Astrocyte (in vitro differentiated cells and primary cell): ENCODE measurements at regions not wholly inside any gene's neighbourhood (a gene's known extent, or its start where the extent isn't known, plus 50 kb on each side); places are given as distances from the start of the nearest gene placed in this dataset.

Source experiments
- DNase-seq: peaks from one replicate; pipeline ENCODE4 v3.0.0-alpha.2; 2010; ENCODE audit warnings: low read depth
- FAIRE-seq: peaks from 2 replicates; lab custom pipeline; 2011; peaks lifted over from hg19 to GRCh38; lab: Jason Lieb, UNC
- H2AFZ ChIP-seq: 2 replicates; pipeline ENCODE4 v1.6.0; 2012; ENCODE audit warnings: low read depth, low read length, inconsistent platforms
- H3K27ac ChIP-seq: 2 replicates; pipeline ENCODE4 v1.5.1; 2011; ENCODE audit warnings: low read depth, low read length, inconsistent platforms
- H3K27me3 ChIP-seq: 2 replicates; pipeline ENCODE4 v1.6.0; 2011; ENCODE audit warnings: low read length, inconsistent platforms; ENCODE audit not compliant: insufficient read depth
- H3K36me3 ChIP-seq: 2 replicates; pipeline ENCODE4 v1.5.1; 2011; ENCODE audit warnings: low read length, inconsistent platforms; ENCODE audit not compliant: insufficient read depth
- H3K4me1 ChIP-seq: 2 replicates; pipeline ENCODE4 v1.5.1; 2011; ENCODE audit warnings: low read length, inconsistent platforms; ENCODE audit not compliant: insufficient read depth
- H3K4me2 ChIP-seq: 2 replicates; pipeline ENCODE4 v1.6.0; 2012; ENCODE audit warnings: low read length, inconsistent platforms
- H3K4me3 ChIP-seq: 2 replicates; pipeline ENCODE4 v1.5.1; 2011; ENCODE audit warnings: low read depth, mild to moderate bottlenecking, low read length, inconsistent platforms; ENCODE audit not compliant: insufficient read depth
- H3K79me2 ChIP-seq: 2 replicates; pipeline ENCODE4 v1.6.0; 2012; ENCODE audit warnings: mild to moderate bottlenecking, low read length, inconsistent platforms; ENCODE audit not compliant: insufficient read depth
- H3K9ac ChIP-seq: 2 replicates; pipeline ENCODE4 v1.6.0; 2012; ENCODE audit warnings: mild to moderate bottlenecking, low read length, inconsistent platforms
- H3K9me3 ChIP-seq: 2 replicates; pipeline ENCODE4 v1.5.1; 2012; ENCODE audit warnings: low read depth, mild to moderate bottlenecking, low read length, inconsistent platforms; ENCODE audit not compliant: insufficient read depth
- H4K20me1 ChIP-seq: 2 replicates; pipeline ENCODE4 v1.6.0; 2012; ENCODE audit warnings: low read length, inconsistent platforms; ENCODE audit not compliant: insufficient read depth
- H3K27ac Mint-ChIP-seq: one replicate; pipeline ENCODE4 v1.8.0; 2021; ENCODE audit warnings: mild to moderate bottlenecking, mixed read lengths; ENCODE audit not compliant: unreplicated experiment
- H3K27me3 Mint-ChIP-seq: one replicate; pipeline ENCODE4 v1.8.0; 2021; ENCODE audit warnings: low read depth, mixed read lengths; ENCODE audit not compliant: unreplicated experiment
- H3K36me3 Mint-ChIP-seq: one replicate; pipeline ENCODE4 v1.8.0; 2021; ENCODE audit warnings: low read depth, mixed read lengths; ENCODE audit not compliant: unreplicated experiment
- H3K4me1 Mint-ChIP-seq: one replicate; pipeline ENCODE4 v1.8.0; 2021; ENCODE audit warnings: low read depth, mixed read lengths; ENCODE audit not compliant: unreplicated experiment
- H3K4me3 Mint-ChIP-seq: one replicate; pipeline ENCODE4 v1.8.0; 2021; ENCODE audit warnings: mild to moderate bottlenecking, moderate library complexity, mixed read lengths; ENCODE audit not compliant: unreplicated experiment
- H3K9me3 Mint-ChIP-seq: one replicate; pipeline ENCODE4 v1.8.0; 2021; ENCODE audit warnings: mild to moderate bottlenecking, mixed read lengths; ENCODE audit not compliant: unreplicated experiment
- EZH2 ChIP-seq: IDR thresholded peaks from 2 replicates; pipeline ENCODE4 v1.6.1; 2012; ENCODE audit warnings: mild to moderate bottlenecking, low read length, inconsistent platforms; ENCODE audit not compliant: insufficient read depth
- TF ChIP-seq, protein P1 (sequence below): IDR thresholded peaks from 2 replicates; pipeline ENCODE4 v1.5.1; 2011; ENCODE audit warnings: low read depth, mild to moderate bottlenecking, inconsistent platforms, low read length, moderate library complexity; ENCODE audit not compliant: insufficient read depth

DNA sequence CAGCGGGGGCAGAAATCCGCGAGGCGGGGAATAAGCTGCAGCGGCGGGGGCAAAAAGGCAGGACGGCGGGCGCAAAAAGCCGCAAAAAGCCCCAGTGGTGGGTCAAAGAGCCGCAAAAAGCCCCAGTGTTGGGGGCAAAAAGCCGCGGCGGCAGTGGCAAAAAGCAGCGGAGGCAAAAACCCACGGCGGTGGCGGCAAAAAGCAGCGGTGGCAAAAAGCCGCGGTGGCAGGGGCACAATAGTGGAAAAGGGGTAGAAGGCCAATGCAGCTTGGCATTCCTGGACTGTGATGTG, 525.3 kb downstream of the ZNF33B start:
- no peaks in the 10 kb centered on the region for H3K36me3 ChIP-seq
- no peak for FAIRE-seq
- Mint-ChIP-seq H3K4me1 (no peaks in the 10 kb centered on the region), H3K9me3 (peaks cover 8% of the 10 kb centered on the region), H3K36me3 (no peaks in the 10 kb centered on the region), H3K27me3 (no peaks in the 10 kb centered on the region), H3K4me3 (no peak overlapping the region), H3K27ac (no peak overlapping the region)
- no peak overlapping the region for H3K27ac ChIP-seq
- no peak overlapping the region for H3K4me3 ChIP-seq
- no peak for TF ChIP-seq EZH2
- TF ChIP-seq, protein P1, sequence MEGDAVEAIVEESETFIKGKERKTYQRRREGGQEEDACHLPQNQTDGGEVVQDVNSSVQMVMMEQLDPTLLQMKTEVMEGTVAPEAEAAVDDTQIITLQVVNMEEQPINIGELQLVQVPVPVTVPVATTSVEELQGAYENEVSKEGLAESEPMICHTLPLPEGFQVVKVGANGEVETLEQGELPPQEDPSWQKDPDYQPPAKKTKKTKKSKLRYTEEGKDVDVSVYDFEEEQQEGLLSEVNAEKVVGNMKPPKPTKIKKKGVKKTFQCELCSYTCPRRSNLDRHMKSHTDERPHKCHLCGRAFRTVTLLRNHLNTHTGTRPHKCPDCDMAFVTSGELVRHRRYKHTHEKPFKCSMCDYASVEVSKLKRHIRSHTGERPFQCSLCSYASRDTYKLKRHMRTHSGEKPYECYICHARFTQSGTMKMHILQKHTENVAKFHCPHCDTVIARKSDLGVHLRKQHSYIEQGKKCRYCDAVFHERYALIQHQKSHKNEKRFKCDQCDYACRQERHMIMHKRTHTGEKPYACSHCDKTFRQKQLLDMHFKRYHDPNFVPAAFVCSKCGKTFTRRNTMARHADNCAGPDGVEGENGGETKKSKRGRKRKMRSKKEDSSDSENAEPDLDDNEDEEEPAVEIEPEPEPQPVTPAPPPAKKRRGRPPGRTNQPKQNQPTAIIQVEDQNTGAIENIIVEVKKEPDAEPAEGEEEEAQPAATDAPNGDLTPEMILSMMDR: no peak
- no peaks in the 10 kb centered on the region for H3K79me2 ChIP-seq
- no peaks in the 10 kb centered on the region for H3K27me3 ChIP-seq
- H3K9ac ChIP-seq: no peak overlapping the region
- H3K9me3 ChIP-seq: no peaks in the 10 kb centered on the region
- H4K20me1 ChIP-seq: no peaks in the 10 kb centered on the region
- H3K4me2 ChIP-seq: no peak overlapping the region
- no peak for DNase-seq
- no peaks in the 10 kb centered on the region for H3K4me1 ChIP-seq
- no peak overlapping the region for H2AFZ ChIP-seq

DNA sequence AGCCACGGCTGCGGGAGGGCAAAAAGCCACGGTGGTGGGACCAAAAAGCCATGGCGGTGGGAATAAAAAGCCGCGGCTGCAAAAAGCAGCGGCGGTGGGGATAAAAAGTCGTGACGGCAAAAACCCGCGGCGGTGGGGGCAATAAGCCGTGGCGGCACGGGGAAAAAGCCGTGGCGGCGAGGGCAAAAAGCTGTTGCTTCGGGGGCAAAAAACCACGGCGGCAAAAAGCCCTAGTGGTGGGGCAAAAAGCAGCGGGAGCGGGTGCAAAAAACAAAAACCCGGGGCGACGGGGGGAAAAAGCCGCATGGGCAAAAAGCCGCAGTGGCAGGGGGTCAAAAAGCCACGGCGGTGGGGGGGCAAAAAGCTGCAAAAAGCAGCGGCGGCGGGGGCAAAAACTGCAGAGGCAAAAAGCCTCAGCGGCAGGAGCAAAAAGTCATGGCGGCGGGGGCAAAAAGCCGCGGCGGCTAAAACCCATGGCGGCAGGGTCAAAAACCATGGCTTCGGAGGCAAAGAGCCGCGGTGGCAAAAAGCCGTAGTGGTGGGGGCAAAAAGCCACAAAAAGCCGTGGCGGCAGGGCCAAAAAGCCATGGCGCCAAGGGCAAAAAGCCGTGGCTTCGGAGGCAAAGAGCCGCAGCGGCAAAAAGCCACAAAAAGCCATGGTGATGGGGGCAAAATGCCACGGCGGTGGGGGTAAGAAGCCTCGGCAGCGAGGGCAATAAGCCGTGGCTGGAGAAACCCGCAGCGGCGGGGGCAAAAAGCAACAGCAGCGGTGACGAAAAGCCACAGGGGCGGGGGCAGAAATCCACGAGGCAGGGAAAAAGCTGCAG, 525.8 kb downstream of the ZNF33B start:
- TF ChIP-seq EZH2: no peak
- TF ChIP-seq, protein P1: no peak
- Histone ChIP-seq H2AFZ (no peak overlapping the region), H3K4me2 (no peak overlapping the region), H3K9me3 (no peaks in the 10 kb centered on the region), H3K4me3 (no peak overlapping the region), H3K27ac (no peak overlapping the region), H3K9ac (no peak overlapping the region), H3K79me2 (no peaks in the 10 kb centered on the region), H3K27me3 (no peaks in the 10 kb centered on the region), H3K36me3 (no peaks in the 10 kb centered on the region), H4K20me1 (no peaks in the 10 kb centered on the region), H3K4me1 (no peaks in the 10 kb centered on the region)
- H3K4me1 Mint-ChIP-seq: no peaks in the 10 kb centered on the region
- peaks cover 8% of the 10 kb centered on the region for H3K9me3 Mint-ChIP-seq
- no peak overlapping the region for H3K4me3 Mint-ChIP-seq
- H3K36me3 Mint-ChIP-seq: no peaks in the 10 kb centered on the region
- DNase-seq: no peak
- no peaks in the 10 kb centered on the region for H3K27me3 Mint-ChIP-seq
- no peak overlapping the region for H3K27ac Mint-ChIP-seq
- no peak for FAIRE-seq

DNA sequence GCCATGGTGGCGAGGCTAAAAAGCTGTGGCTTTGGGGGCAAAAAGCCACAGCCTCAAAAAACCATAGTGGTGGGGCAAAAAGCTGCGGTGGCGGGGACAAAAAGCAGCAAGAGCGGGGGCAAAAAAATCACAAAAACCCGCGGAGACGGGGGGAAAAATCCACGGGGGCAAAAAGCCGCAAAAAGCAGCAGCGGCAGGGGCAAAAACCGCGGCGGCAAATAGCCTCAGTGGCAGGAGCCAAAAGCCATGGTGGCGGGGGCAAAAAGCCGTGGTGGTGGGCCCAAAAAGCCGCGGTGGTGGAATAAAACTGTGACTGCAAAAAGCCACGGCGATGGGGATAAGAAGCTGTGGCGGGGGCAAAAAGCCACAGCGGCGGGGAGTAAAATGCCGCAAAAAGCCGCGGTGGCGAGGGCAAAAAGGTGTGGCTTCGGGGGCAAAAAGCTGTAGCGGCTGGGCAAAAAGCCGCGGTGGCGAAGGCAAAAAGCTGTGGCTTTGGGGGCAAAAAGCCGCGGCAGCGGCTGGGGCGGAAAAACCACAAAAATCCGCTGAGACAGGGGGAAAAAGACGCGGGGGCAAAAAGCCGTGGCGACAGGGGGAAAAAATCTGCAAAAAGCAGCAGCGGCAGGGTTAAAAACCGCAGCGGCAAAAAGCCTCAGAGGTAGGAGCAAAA, 526.6 kb downstream of the ZNF33B start:
- Histone ChIP-seq H3K9ac (no peak overlapping the region), H2AFZ (no peak overlapping the region), H3K9me3 (no peaks in the 10 kb centered on the region), H4K20me1 (no peaks in the 10 kb centered on the region), H3K4me2 (no peak overlapping the region), H3K4me3 (no peak overlapping the region), H3K27ac (no peak overlapping the region), H3K27me3 (no peaks in the 10 kb centered on the region), H3K79me2 (no peaks in the 10 kb centered on the region), H3K4me1 (no peaks in the 10 kb centered on the region), H3K36me3 (no peaks in the 10 kb centered on the region)
- Mint-ChIP-seq H3K9me3 (peaks cover 8% of the 10 kb centered on the region), H3K4me1 (no peaks in the 10 kb centered on the region), H3K4me3 (no peak overlapping the region), H3K27me3 (no peaks in the 10 kb centered on the region), H3K27ac (no peak overlapping the region), H3K36me3 (no peaks in the 10 kb centered on the region)
- FAIRE-seq: no peak
- TF ChIP-seq, protein P1: no peak
- TF ChIP-seq EZH2: no peak
- DNase-seq: no peak
